ENCODE measurements at regions not wholly inside any gene's neighbourhood (a gene's known extent, or its start where the extent isn't known, plus 50 kb on each side); places are given as distances from the start of the nearest gene placed in this dataset.

GRCh38 chr1:195686764-195687163, 921.5 kb downstream of the KCNT2 start:
- TF ChIP-seq CTCF (IDR thresholded peaks at IDR 0.05) (no peak), ZFX (IDR thresholded peaks at IDR 0.05; ENCODE audit: borderline replicate concordance) (no peak)

All from 22Rv1 (cell line).